ENCODE measurements at regions not wholly inside any gene's neighbourhood (a gene's known extent, or its start where the extent isn't known, plus 50 kb on each side); places are given as distances from the start of the nearest gene placed in this dataset.

DNA sequence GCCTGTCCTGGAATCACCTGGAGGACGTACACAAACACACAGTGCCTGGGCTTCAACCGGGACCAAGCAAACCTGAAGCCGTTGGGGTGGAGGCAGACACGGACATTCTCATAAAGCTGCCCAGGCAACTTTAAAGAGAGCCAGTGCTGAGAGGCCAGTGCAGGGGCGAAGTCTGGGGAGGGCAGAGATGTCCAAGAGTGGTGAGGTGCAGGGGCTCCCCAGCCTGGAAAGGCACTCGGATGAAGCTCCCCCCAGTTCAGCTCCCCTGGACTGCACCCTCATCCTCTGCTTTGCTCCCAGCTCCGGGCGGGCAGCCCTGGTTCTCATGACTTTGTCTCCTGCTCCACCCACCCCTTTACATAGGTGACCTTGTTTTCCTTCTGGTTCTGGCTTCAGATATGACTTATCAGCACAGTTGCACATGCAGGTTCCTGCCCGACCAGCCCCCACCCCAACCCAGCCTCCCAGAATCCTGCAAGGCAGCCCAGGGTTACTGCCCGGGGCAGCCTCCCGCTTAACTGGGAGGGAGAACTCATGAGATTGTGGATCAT, 60.8 kb upstream of the EEPD1 start:
- TF ChIP-seq HDAC1 (IDR thresholded peaks at IDR 0.05) (peak in 1 of 2 experiments; percentile 38; a peak in 1 of 4 replicates), TAF1 (IDR thresholded peaks at IDR 0.05; ENCODE audit: control insufficient read depth, extremely low read depth, insufficient read depth, low read length, severe bottlenecking) (no peak), CTCF (IDR thresholded peaks at IDR 0.05 in 2 of 3, conservative IDR thresholded peaks at IDR 0.05 in 1 of 3; ENCODE audit: insufficient read depth in 2 of 3, low read depth in 1 of 3, low read length in 3 of 3) (no peak), HOMEZ (CRISPR knock-in tag; IDR thresholded peaks at IDR 0.05) (no peak), POLR2A (conservative IDR thresholded peaks at IDR 0.05) (no peak), EHMT2 (IDR thresholded peaks at IDR 0.05) (no peak)
